ENCODE measurements at regions not wholly inside any gene's neighbourhood (a gene's known extent, or its start where the extent isn't known, plus 50 kb on each side); places are given as distances from the start of the nearest gene placed in this dataset.
"Not testable (repeated sequence)": the region's sequence is repeated elsewhere in the genome, so short reads cannot be mapped to it uniquely, and the experiment has no call there.

DNA sequence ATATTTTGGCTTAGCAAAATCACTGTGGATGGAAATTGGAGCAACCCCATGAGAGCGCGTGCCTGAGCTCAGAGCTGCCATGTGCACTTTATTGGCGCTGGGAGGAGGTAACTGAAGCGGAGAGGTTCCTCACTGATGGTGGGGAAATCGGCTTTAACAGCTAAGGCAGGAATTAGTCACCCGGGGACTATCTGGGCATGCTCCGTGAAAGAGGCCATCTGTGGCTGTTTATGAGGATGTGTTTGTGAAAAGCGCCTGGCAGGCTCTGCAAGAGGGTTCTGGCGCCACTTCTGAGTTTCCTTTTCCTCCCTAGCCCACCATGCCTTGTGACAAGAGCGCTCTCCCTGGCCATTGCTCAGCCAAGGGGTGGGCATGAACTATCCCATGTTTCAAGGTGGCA lies 815.6 kb downstream of the UQCRFS1 start:
- no peak for DNase-seq

DNA sequence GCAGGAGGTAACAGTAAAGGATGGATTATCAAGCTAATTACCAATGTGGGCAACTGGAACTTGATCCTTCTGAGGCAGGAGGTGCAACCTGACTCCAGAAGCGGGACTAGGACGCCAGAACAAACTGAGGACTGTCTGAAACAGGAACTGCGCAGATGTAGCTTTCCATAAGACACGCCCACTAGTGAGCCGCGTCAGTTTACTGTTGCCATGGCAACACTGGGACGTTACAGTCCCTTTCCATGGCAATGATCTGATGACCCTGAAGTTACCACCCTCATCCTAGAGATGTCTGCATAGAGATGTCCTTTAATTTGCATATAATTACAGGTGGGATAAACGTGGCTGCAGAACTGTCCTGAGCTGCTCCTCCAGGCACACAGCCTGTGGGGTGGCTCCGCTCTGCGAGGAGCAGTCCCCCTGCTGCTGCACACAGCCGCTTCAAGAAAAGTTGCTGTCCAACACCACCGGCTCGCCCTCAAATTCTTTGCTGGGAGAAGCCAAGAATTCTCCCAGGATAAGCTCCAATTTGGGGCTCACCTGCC lies 816.6 kb downstream of the UQCRFS1 start:
- no peak for DNase-seq

DNA sequence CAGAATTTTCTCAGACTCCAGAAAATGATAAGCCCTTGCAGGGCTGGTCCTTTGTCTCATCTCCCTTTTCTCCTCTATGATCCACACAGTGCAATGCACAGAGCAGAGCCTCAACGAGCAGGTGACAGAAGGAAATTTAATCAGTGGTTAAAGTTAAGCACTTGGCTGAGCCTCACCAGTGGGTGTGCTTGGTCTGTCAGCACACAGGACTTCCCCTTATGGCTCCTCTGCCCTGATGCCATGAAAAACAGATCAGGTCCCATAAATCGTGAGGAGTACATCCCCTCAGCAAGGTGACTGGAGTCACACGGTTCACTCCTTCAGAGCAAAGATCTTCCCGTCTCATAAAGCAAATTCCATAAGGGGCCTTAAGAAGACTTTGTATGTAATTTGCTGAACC lies 818.2 kb downstream of the UQCRFS1 start:
- DNase-seq = no peak

DNA sequence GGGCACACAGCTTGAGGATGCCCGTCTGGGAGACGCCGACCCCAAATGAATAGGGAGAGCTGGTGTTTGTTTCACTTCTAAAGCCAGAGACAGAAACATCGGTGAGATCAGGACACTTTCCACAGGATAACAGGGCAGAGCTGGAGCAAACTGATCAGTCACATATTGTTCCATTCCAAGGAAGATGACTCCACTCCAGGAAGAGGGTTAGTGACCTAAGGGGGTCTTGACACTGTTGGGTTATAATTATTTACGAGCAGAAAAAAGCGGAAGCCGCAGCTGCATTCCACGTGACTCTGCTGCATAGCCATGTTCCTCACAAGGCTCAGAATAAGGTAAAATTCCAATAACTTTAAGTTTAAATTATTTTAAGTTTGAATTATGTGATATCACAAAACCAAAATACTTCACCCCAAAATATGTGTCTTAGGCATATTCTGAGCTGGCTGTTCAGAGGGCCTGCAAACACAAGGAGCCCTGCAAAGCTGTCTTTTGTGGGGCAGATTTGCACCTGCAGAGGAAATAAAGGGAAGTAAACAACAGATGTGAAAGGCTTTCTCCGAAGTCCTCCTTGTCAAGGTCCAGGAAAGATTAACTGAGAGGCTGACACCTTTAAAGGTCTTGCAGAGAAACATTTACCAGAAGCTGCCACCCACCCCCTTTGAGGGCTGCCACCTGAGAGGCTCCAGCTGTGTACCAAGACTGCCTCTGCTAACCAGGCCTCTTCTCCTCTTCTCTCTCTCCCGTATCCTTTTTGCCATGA lies 819.2 kb downstream of the UQCRFS1 start:
- no peak for DNase-seq

DNA sequence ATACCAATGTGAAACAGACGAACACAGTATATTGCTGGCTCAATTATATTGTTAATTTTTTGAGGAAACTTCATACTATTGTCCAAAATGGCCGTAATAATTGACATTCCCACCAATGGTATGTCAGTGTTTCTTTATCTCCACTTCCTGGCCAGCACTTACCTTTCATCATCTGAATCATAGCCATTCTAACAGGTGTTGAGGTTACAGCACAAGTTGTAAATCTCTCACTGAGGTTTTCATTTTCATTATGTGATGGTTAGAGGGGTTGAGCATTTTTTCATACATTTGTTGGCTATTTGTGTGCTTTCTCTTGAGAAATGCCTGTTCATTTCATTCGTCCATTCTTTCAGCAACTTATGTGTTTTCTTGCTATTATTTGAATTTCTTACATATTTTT lies 824.0 kb downstream of the UQCRFS1 start:
- DNase-seq = no peak

DNA sequence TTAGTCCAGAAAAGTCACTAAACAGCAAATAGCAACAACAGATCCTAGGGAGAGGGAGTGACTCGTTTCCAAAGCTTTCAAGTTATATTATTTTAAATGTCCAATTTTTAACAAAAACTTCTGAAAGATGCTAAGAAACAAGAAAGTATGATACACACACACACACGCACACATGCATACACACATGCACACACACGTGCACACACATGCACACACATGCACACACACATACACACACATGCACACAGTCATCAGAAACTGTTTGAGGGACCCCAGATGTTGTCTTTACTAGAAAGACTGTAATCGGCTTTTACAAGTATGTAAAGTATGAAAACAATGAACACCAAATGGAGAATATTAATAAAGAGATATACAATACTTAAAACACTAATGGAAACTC lies 825.4 kb downstream of the UQCRFS1 start:
- DNase-seq = no peak

DNA sequence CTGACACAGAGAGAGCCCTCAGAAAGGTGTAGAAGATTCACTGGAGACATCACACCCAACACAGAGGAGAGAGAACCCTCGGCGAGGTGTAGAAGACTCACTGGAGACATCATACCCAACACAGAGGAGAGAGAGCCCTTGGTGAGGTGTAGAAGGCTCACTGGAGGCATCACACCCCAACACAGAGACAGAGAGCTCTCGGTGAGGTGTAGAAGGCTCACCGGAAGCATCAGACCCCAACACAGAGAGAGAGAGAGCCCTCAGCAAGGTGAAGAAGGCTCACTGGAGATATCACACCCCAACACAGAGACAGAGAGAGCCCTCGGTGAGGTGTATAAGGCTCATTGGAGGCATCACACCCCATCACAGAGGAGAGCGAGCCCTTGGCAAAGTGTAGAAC lies 826.5 kb downstream of the UQCRFS1 start:
- DNase-seq = no peak

DNA sequence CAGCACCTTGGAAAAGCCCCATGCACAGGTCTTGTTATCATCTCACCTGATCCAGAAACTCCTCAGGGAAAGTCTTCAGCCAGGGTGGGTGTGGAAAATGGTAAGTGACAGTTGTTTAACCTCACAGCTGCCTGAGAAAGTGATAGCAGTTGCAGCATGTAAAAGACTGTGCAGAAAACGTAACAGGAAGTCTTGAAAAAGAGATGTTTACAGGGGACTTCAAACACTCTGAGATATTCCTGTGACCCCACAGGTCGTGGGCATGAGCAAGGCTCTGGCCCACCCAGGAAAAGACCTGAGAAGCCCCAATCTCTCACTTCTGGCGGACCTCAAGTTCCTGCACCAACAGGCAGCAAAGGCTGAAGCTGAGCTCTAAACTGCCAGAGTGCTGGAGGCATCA lies 826.9 kb downstream of the UQCRFS1 start:
- no peak for DNase-seq

DNA sequence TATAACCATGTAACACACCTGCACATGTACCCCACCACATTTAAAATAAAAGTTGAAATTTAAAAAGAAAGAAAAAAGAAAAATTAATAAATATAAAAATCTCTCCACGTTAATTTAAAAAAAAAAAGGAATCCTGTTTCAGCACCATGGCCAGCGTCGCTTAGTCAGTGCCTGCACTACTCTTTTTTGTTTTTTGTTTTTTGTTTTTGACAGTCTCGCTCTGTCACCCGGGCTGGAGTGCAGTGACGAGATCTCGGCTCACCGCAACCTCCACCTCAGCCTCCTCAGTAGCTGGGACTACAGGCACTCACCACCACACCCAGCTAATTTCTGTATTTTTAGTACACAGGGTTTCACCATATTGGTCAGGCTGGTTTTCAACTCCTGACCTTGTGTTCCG lies 835.9 kb downstream of the UQCRFS1 start:
- no peak for DNase-seq

DNA sequence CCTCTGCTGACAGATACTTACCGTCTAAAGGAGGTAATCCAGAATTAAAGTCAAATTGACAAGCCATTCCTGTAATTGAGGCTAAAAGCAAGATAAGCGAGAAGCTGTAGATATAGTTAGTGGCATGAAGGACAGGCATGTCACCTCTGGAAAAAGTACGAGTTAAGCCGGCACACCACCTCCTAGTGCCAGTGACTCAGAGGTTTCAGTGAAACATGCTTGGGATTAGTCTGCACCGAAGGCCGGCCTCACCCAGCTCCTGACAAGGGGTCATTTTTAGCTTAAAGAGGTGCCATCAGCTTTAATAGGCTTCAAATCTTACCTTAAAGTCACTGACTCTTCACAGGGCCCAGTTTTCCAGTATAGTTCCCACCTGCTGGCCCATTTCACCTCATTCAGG lies 838.0 kb downstream of the UQCRFS1 start:
- DNase-seq = no peak

DNA sequence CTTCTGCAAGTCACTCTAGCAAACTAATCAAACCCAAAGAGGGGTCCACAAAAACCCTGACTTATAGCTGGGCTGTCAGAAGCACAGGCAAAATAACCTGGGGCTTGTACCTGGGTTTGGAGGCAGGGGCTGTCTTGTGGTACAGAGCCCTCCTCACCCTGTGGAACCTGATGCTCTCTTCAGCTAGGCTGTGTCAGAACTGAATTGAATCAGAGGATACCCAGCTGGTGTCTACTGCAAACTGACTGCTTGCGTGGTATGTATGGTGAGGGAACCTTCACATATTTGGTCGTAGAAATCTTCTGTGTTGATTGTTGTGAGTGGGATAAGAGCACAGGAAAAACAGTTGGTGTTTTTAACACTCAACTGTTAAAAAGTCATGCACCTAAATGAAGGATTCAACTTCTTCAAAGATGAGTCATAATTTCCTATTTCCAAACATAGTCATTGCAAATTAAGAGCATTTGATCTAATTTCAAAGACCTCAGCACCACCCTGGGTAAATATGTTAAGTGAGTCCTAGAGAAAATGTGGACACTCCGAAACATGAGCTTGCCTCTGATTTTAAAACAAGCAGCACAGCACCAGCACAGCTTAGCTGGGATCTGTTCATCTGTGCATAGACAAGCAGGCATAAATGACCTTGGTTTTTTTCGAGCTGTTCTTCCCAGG lies 840.2 kb downstream of the UQCRFS1 start:
- DNase-seq = no peak

DNA sequence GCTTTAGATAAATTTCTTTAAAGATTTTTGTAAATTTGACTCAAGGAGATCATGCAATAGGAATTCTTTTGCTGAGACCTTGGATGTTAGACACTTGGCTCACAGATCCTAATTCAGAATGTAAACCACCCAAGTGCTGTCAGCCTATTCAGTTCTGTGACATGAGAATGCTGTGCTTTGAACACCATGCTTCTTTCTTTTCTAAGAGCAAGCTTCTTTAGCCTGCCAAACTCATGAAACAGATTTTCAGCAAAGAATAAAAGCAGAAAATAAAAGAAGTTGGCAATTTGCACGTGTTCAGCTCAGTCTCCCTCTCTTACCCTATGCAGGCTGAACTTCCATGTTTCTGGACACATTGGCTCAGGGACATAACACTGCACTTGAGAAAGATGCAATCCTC lies 845.8 kb downstream of the UQCRFS1 start:
- no peak for DNase-seq

DNA sequence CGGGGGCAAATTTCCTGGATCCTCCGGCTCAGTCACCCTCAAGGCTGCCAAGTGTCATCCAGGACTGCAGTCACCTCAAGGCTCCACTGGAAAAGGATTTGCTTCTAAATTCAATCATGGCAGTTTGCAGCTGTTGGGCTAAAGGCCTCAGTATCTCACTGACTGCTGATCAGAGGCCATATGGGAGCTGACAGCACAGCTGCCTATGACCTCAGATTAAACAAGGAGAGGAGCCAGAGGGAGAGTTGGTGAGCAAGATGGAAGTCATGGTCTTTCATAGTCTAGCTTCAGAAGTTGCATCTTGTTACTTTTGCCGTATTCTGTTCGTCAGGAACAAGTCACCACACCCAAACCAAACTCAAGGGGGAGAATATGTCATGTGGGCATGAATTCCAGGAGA lies 849.7 kb downstream of the UQCRFS1 start:
- no peak for DNase-seq

DNA sequence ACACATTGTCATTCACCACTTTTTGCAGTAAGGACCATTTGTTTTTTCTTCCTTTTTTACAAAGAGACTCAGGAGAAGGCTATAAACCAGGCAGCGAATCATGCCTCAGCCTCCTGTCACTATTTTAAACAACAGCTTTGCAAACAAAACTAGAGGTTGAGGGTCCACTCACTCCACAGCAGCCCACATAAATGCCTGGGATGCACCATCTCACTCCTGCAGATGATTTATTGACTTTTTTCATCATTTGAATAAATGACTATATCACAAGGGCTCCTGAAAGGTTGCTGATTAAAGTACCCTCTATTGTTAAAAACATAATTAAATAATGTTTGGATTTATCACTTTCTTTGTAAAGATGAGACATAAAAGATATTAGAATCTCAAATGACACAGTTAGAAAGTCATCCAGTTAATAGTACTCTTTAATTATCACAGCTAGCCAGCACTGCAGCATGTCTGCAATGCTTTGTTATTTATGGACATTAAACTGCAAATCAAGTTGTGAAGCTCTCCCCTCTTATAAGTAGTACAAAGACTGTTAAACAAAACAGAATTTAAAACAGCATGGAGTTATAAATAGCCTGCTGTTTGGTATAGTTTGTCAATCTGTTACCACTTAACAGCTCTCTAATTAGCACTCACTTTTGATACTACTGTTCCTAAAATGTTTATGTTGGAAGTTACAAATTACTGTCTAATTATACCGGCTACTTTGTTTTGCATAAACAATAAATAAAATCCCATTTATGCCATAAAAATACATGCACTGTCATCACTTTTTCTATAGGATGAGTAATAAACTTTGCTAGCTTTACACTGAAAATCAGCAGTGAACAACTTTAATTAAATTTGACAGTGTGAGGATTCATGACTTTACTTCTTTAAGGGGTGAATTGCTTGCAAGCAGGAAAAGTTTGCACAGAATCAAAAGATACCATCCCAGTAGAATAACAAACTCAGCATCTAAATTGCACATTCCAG lies 853.2 kb downstream of the UQCRFS1 start:
- no peak for DNase-seq

DNA sequence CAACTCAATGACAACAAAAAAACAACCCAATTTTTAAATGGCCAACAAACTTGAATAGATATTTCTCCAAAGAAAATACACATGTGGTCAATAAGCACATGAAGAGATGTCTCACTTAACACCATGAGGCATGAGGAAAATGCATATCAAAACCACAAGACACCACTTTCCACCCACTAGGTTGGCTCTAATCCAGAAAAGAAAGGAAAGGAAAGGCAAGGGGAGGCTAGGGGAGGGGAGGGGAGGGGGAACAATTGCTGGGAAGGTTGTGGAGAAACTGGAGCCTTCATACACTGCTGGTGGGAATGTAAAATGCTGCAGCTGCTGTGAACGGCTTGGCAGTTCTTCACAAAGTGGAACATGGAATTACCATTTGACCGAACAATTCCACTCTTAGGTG lies 854.3 kb downstream of the UQCRFS1 start:
- DNase-seq = no peak

DNA sequence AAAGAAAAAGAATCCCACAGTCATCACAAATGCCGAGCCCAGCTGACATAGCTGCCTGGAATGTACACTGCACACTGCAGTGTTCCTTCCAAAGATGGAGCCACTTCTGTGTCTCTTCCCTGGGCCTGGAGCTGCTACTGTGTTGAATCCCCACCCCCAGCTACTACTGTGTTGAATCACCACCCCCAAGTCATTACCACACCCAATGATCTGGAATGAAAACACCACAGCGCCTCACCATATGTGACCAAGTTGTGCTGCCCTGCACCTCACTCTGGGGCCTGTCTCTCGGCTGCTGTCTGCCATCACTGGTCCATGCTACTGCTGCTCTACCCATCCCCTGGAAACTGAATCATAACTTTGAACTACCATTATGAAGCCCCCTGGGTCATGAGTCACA lies 861.2 kb downstream of the UQCRFS1 start:
- no peak for DNase-seq

DNA sequence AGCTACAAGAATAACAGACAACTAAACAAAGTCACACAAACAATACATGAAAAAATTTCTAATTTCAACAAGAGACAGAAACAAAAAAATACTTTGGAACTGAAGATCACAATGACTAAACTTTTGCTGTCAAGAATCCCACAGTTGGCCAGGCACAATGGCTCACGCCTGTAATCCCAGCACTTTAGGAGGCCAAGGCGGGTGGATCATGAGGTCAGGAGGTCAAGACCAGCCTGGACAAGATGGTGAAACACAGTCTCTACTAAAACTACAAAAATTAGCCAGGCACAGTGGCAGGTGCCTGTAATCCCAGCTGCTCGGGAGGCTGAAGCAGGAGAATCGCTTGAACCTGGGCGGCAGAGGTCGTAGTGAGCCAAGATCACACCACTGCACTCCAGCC lies 861.6 kb downstream of the UQCRFS1 start:
- DNase-seq = not testable (repeated sequence)

DNA sequence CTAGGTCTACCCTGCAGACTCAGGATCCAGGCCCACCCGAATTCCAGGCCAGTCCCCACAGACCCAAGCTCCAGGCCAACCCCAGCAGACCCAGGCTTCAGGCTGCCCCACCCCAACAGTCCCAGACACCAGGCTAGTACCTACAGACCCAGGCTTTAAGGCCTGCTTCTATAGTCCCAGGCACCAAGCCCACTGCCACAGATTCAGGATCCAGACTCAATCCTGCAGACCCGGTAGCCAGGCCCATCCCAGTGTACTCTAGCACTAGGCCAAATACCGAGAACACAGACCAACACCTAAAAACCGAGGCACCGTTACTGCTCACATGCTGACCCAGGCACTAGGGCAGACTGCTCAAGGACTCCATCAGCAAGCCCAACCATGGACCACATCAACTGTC lies 862.3 kb downstream of the UQCRFS1 start:
- DNase-seq = no peak

DNA sequence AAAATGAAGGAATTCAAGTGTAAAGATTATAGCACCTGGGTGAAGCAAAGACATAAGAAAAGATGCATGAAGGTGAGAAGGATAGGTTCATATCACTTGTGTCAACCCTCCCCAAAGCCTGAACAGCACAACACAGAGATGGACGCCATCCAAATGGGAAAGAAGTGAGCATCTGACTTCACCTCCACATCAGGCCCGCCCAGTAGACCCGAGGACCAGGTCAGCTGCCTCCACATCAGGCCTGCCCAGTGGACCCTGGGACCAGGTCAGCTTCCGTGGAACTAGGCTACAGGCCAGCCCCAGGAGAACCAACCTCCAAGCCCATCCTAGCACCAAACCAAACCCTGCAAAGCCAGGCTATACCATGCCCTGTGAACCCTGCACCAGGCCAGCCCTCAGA lies 862.9 kb downstream of the UQCRFS1 start:
- no peak for DNase-seq

DNA sequence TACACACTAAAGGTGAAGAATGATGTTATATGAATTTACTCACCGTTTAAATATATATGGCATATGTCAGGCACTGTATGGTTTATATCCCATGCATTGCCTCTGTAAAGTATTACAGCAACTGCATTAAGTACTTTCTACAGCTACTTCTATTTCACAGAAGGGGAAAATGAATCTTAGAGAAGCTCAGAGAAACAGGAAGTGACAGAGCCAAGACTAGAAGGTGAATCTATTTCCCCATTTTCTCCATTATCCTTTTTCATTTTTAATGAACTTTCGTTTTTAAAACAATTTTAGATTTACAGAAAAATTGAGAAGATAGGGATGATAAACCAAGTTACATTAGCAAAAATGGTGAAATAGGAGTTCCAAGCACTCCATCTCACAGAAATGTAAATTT lies 863.3 kb downstream of the UQCRFS1 start:
- DNase-seq = no peak

DNA sequence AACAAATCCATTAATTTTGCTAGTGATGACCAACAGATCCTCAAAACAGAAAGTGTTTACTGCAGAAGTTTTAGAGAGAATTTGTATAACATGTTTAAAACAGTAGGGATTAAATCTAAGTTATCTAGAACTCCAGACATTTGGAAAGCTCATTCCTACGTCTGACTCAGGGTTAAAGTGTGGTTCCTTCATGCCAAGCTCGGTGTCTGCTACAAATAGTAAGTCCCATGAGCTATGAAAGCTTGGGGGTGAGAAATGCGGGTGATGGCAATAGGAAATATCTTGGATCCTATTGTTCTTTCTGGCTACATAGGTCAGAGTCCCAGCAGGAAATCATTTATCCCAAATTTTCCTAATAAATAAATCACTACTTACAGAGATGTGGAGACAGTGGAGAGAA lies 867.1 kb downstream of the UQCRFS1 start:
- DNase-seq = no peak

DNA sequence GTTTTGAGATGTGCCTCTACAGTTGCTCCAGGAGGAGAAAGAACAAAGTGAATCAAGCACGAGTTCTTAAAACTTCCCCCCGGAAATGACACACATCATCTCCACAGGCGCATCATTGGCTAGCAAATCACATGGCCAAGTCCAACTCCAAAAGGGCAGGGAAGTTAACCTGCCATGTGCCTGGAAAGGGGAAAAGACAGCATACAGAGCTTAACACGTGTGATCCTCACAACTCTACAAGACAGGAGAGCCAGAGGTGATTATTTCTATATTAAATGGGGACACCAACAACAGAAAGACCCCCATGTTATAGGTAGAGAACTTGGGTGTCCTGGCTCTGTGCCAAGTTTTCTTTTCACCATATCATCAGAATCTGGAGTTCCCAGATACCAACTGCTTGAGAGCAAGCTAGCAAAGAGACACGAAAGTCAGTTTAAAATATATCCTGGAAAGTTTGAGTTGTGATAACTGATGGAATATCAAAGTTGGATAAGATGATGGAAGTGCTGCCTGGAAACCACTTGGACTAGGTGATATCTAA lies 871.1 kb downstream of the UQCRFS1 start:
- DNase-seq = no peak

DNA sequence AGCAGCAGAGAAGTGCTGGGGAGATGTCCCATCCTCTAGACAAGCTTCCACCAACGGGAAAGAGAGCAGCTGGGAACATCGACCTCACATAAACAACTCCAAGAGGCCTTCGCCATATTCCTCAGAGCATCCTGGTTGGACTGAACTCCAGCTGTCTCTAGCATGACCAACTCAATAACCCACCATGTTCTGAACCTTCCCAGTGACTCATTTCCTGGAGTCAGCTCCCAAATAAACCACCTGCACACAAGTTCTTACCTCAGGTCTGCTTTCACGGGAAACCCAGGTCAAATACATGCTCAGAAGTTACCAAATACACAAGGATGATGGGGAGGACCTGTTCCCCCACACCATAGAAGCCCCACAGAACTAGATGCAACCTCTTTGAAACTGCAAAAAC lies 878.5 kb downstream of the UQCRFS1 start:
- no peak for DNase-seq
